Vagina (tissue), 2 donors: ENCODE measurements at regions not wholly inside any gene's neighbourhood (a gene's known extent, or its start where the extent isn't known, plus 50 kb on each side); places are given as distances from the start of the nearest gene placed in this dataset.

ENCODE experiments used
- DNase-seq, 2 donors: peaks; one replicate each; pipeline ENCODE4 v3.0.0-alpha.2; 2017; ENCODE audit errors: extremely low spot score in 2 of 2
- H3K27ac ChIP-seq: fragments of 200-600 bp; sonication (generic); one replicate; pipeline ENCODE4 v1.5.1; 2019
- H3K27me3 ChIP-seq: fragments of 200-600 bp; sonication (generic); one replicate; pipeline ENCODE4 v1.5.1; 2019
- H3K36me3 ChIP-seq, 2 donors: fragments of 200-600 bp; sonication (generic); one replicate each; pipeline ENCODE4 v1.5.1; 2017 to 2019
- H3K4me1 ChIP-seq: fragments of 200-600 bp; sonication (generic); one replicate; pipeline ENCODE4 v1.5.1; 2019
- H3K4me3 ChIP-seq, 2 donors: fragments of 200-600 bp; sonication (generic); 1 replicate in 1 of 2; 2 replicates in 1 of 2; pipeline ENCODE4 v1.5.1; 2016 to 2019
- H3K9me3 ChIP-seq: fragments of 200-600 bp; sonication (generic); one replicate; pipeline ENCODE4 v1.5.1; 2019
- CTCF ChIP-seq, 3 experiments: fragments of 450-650 bp in 2 of 3; fragments of 200-600 bp in 1 of 3; sonication (generic) in 1 of 3; IDR thresholded peaks; one replicate each; pipeline ENCODE4 v1.5.1; 2017 to 2019; ENCODE audit warnings: antibody characterized with exemption in 3 of 3, mild to moderate bottlenecking in 2 of 3, moderate library complexity in 2 of 3
- POLR2A ChIP-seq, 2 donors: fragments of 450-650 bp; IDR thresholded peaks; one replicate each; pipeline ENCODE4 v1.6.1; 2017; ENCODE audit warnings: antibody characterized with exemption in 2 of 2, mild to moderate bottlenecking in 2 of 2, moderate library complexity in 2 of 2
- POLR2AphosphoS5 ChIP-seq, 2 donors: sonication (generic); formaldehyde crosslinking; IDR thresholded peaks; one replicate each; pipeline ENCODE4 v1.9.0; 2017; ENCODE audit warnings: antibody characterized with exemption in 2 of 2, mild to moderate bottlenecking in 2 of 2, low read depth in 1 of 2; ENCODE audit not compliant: insufficient read depth in 1 of 2
- intact Hi-C: fragments of 100-400 bp; cut with DNase I; formaldehyde crosslinking; loops from one replicate; pipeline ENCODE4 v1.15.1; 2023

- TF ChIP-seq CTCF (IDR thresholded peaks at IDR 0.05) (no peak), POLR2AphosphoS5 (IDR thresholded peaks at IDR 0.05; ENCODE audit: insufficient read depth in 1 of 2, low read depth in 1 of 2) (no peak), POLR2A (IDR thresholded peaks at IDR 0.05) (no peak)
- intact Hi-C loops, result no loop called here
- no peak overlapping the region for H3K4me3 ChIP-seq
- no peaks in the 10 kb centered on the region for H3K27me3 ChIP-seq
- no peaks in the 10 kb centered on the region for H3K36me3 ChIP-seq
- DNase-seq, result no peak
- H3K4me1 ChIP-seq, result no peaks in the 10 kb centered on the region
- no peaks in the 10 kb centered on the region for H3K9me3 ChIP-seq
- H3K27ac ChIP-seq, result no peak overlapping the region
Observed at GRCh38 chr18:44526705-44527415, 153.8 kb upstream of the SETBP1 start.

- TF ChIP-seq POLR2AphosphoS5 (IDR thresholded peaks at IDR 0.05; ENCODE audit: insufficient read depth in 1 of 2, low read depth in 1 of 2) (no peak), POLR2A (IDR thresholded peaks at IDR 0.05) (no peak), CTCF (IDR thresholded peaks at IDR 0.05) (no peak)
- no peaks in the 10 kb centered on the region for H3K27me3 ChIP-seq
- intact Hi-C loops, result no loop called here
- DNase-seq, result no peak
- peaks cover 16% of the 10 kb centered on the region for H3K4me1 ChIP-seq
- H3K4me3 ChIP-seq, result no peak overlapping the region
- H3K27ac ChIP-seq, result no peak overlapping the region
- no peaks in the 10 kb centered on the region for H3K9me3 ChIP-seq
- H3K36me3 ChIP-seq, result no peaks in the 10 kb centered on the region
Observed at GRCh38 chr18:44533071-44533470, 147.6 kb upstream of the SETBP1 start.

GRCh38 chr18:44536046-44536445 lies 144.6 kb upstream of the SETBP1 start:
- no peak for TF ChIP-seq POLR2AphosphoS5 (IDR thresholded peaks at IDR 0.05; ENCODE audit: insufficient read depth in 1 of 2, low read depth in 1 of 2)
- TF ChIP-seq POLR2A (IDR thresholded peaks at IDR 0.05), result no peak
- no peak for TF ChIP-seq CTCF (IDR thresholded peaks at IDR 0.05)
- H3K36me3 ChIP-seq, result no peaks in the 10 kb centered on the region
- H3K4me1 ChIP-seq, result peaks cover 23% of the 10 kb centered on the region
- no peaks in the 10 kb centered on the region for H3K27me3 ChIP-seq
- DNase-seq, result no peak
- H3K9me3 ChIP-seq, result no peaks in the 10 kb centered on the region
- intact Hi-C loops, result no loop called here
- no peak overlapping the region for H3K4me3 ChIP-seq
- no peak overlapping the region for H3K27ac ChIP-seq

GRCh38 chr18:44536619-44537018 lies 144.1 kb upstream of the SETBP1 start:
- Histone ChIP-seq H3K4me3 (no peak overlapping the region), H3K36me3 (no peaks in the 10 kb centered on the region), H3K9me3 (no peaks in the 10 kb centered on the region), H3K27me3 (no peaks in the 10 kb centered on the region), H3K27ac (no peak overlapping the region), H3K4me1 (peaks cover 29% of the 10 kb centered on the region)
- DNase-seq, result no peak
- no peak for TF ChIP-seq POLR2A (IDR thresholded peaks at IDR 0.05)
- no peak for TF ChIP-seq CTCF (IDR thresholded peaks at IDR 0.05)
- intact Hi-C loops, result no loop called here

- DNase-seq, result no peak
- intact Hi-C loops, result no loop called here
Observed at GRCh38 chr18:44537526-44537925, 143.2 kb upstream of the SETBP1 start.

More at GRCh38 chr18:44537526-44537925, 143.2 kb upstream of the SETBP1 start:
- TF ChIP-seq CTCF (IDR thresholded peaks at IDR 0.05), result no peak
- TF ChIP-seq POLR2AphosphoS5 (IDR thresholded peaks at IDR 0.05; ENCODE audit: insufficient read depth in 1 of 2, low read depth in 1 of 2), result no peak
- TF ChIP-seq POLR2A (IDR thresholded peaks at IDR 0.05), result no peak
- Histone ChIP-seq H3K4me3 (no peak overlapping the region), H3K27me3 (no peaks in the 10 kb centered on the region), H3K4me1 (peaks cover 35% of the 10 kb centered on the region), H3K27ac (no peak overlapping the region), H3K9me3 (no peaks in the 10 kb centered on the region), H3K36me3 (no peaks in the 10 kb centered on the region)
